ENCODE measurements at regions not wholly inside any gene's neighbourhood (a gene's known extent, or its start where the extent isn't known, plus 50 kb on each side); places are given as distances from the start of the nearest gene placed in this dataset.
A peak's percentile ranks its signal among the peaks of the same experiment; 100 is the strongest.

GRCh38 chr10:55641601-55642000 is 719.5 kb downstream of the ZWINT start (continued):
- TF ChIP-seq ZNF207 (IDR thresholded peaks at IDR 0.05; ENCODE audit: borderline replicate concordance) (no peak), MYB (IDR thresholded peaks at IDR 0.05; ENCODE audit: borderline replicate concordance, low read depth, low read length) (no peak), ZBED1 (IDR thresholded peaks at IDR 0.05; ENCODE audit: borderline replicate concordance) (no peak), MTA3 (IDR thresholded peaks at IDR 0.05; ENCODE audit: borderline replicate concordance, low read length) (no peak), KAT2A (conservative IDR thresholded peaks at IDR 0.05; ENCODE audit: control insufficient read depth, low read depth, low read length) (no peak), TAF1 (IDR thresholded peaks at IDR 0.05; ENCODE audit: borderline replicate concordance, low read depth, low read length) (no peak), WRNIP1 (IDR thresholded peaks at IDR 0.05; ENCODE audit: borderline replicate concordance, low read depth, low read length) (no peak), GABPA (IDR thresholded peaks at IDR 0.05; ENCODE audit: low read depth) (peak; percentile 25; the same call in 1 of the 2 replicates), ATF2 (IDR thresholded peaks at IDR 0.05; ENCODE audit: low read length) (peak; percentile 36; the same call in 1 of the 2 replicates), CREM (IDR thresholded peaks at IDR 0.05; ENCODE audit: low read depth) (peak; percentile 43; the same call in 1 of the 2 replicates), BRCA1 (IDR thresholded peaks at IDR 0.05; ENCODE audit: low read depth, low read length) (no peak), BMI1 (IDR thresholded peaks at IDR 0.05; ENCODE audit: borderline replicate concordance) (no peak), IRF3 (IDR thresholded peaks at IDR 0.05) (no peak), CBFB (IDR thresholded peaks at IDR 0.05; ENCODE audit: low read depth) (no peak), SREBF1 (IDR thresholded peaks at IDR 0.05; ENCODE audit: low read length) (no peak), ETV6 (conservative IDR thresholded peaks at IDR 0.05 in 1 of 2, IDR thresholded peaks at IDR 0.05 in 1 of 2; ENCODE audit: borderline replicate concordance in 1 of 2, low read depth in 1 of 2) (0 out of 4 replicates have a peak, but pooled peaks of 1 of the 2 experiments have one; percentile 22), YBX1 (IDR thresholded peaks at IDR 0.05) (no peak), STAT1 (conservative IDR thresholded peaks at IDR 0.05) (no peak), SPI1 (IDR thresholded peaks at IDR 0.05; ENCODE audit: borderline replicate concordance, insufficient read depth, low read depth, low read length) (no peak), MEF2B (IDR thresholded peaks at IDR 0.05; ENCODE audit: partially characterized antibody, poor library complexity, severe bottlenecking) (no peak), CHD1 (IDR thresholded peaks at IDR 0.05; ENCODE audit: low read depth, low read length) (no peak), TCF3 (IDR thresholded peaks at IDR 0.05; ENCODE audit: borderline replicate concordance, insufficient read depth, low read depth, low read length) (no peak), NFIC (IDR thresholded peaks at IDR 0.05; ENCODE audit: low read depth, low read length) (peak; percentile 53; the same call in 1 of the 2 replicates), PML (IDR thresholded peaks at IDR 0.05; ENCODE audit: low read length) (no peak), NFXL1 (IDR thresholded peaks at IDR 0.05; ENCODE audit: borderline replicate concordance) (no peak), FOXK2 (IDR thresholded peaks at IDR 0.05) (no peak)
- TF ChIP-seq, protein P1, sequence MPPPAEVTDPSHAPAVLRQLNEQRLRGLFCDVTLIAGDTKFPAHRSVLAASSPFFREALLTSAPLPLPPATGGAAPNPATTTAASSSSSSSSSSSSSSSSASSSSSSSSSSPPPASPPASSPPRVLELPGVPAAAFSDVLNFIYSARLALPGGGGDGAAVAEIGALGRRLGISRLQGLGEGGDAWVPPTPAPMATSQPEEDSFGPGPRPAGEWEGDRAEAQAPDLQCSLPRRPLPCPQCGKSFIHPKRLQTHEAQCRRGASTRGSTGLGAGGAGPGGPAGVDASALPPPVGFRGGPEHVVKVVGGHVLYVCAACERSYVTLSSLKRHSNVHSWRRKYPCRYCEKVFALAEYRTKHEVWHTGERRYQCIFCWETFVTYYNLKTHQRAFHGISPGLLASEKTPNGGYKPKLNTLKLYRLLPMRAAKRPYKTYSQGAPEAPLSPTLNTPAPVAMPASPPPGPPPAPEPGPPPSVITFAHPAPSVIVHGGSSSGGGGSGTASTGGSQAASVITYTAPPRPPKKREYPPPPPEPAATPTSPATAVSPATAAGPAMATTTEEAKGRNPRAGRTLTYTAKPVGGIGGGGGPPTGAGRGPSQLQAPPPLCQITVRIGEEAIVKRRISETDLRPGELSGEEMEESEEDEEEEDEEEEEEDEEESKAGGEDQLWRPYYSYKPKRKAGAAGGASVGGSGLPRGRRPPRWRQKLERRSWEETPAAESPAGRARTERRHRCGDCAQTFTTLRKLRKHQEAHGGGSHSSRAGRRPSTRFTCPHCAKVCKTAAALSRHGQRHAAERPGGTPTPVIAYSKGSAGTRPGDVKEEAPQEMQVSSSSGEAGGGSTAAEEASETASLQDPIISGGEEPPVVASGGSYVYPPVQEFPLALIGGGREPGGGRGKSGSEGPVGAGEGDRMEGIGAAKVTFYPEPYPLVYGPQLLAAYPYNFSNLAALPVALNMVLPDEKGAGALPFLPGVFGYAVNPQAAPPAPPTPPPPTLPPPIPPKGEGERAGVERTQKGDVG (CRISPR knock-in tag; IDR thresholded peaks at IDR 0.05), result no peak
